NCI-H2196 (cell line): ENCODE measurements at regions not wholly inside any gene's neighbourhood (a gene's known extent, or its start where the extent isn't known, plus 50 kb on each side); places are given as distances from the start of the nearest gene placed in this dataset.

Source experiments
- DNase-seq: peaks from one replicate; lab custom pipeline; 2025; ENCODE audit not compliant: unreplicated experiment; lab: John Stamatoyannopoulos, UW

DNA sequence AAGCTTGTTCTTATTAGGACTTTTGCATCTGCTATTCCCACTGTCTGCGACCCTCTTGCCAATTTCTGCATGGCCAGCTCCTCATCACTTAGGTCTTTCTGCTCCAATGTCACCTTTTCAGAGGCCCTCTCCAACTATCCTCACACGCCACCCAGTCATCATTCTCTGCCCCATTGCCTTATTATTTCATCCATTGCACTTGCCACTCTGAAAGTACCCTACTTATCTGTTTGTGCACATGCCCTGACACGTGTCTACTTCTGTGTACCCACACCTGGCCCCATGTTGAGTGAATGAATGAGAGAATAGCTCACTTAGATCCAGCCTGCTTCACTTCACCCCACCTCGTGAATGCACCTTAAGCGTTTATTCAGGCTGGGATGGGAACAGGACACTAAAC is 218.7 kb upstream of the TBX3 start:
- DNase-seq, result no peak

DNA sequence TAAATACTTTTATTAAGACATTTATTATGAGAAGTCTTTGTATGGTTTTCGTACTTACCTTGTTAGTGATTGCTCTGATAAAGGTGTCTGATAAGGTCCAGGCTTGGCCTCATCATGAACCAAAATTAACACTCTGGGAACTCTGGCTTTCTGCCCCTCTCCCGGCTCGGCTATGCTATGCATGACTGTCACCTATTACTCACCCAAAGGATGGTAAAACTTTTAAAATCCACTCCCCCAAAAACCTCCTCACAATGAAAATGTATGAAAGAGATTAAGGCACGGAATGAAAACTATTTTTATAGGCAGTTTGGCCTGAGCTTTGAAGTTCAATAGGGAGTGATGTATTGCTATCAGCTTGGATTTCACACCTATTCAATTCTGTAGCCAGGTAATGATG is 217.3 kb upstream of the TBX3 start:
- no peak for DNase-seq

DNA sequence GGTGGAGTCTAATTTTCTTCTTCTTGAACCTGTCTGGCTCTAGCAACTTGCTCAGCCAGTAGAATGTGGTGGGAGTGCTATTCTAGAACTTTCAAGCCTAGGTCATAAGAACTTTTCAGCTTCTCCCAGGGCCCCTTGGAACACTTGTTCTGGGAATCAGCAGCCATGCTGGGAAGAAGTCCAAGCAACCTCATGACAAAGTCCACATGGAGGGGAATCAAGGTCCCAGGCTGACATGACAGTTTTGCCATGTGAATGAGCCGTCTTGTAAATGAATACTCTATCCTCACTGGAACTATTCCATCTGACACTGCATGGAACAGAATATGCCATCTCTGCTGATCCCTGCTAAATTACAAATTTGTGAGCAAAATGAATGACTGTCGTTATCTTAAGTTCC is 214.2 kb upstream of the TBX3 start:
- DNase-seq, result no peak

DNA sequence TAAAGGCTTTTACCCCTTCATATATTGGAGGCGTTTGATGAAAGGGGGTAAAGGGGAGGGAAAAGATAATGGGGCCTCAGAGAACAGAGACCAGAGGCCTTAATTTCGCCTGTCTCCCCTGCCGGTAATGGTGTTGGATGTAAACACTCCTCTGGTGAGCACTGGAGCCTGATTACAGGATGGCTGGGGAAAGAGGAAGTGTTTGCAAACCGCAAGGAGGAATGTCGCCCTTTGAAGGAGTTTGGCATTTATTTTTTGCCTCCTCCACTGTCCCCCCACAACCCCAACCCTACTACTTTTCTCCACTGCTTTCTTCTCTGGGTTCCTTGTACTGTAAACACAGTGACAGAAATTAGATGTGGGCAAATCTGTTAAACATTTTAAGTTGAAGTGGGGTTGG is 211.9 kb upstream of the TBX3 start:
- DNase-seq, result no peak

- no peak for DNase-seq
These were observed 211.1 kb upstream of the TBX3 start for GRCh38 chr12:114895081-114895480.

- no peak for DNase-seq
These were observed 210.1 kb upstream of the TBX3 start for GRCh38 chr12:114894076-114894475.

DNA sequence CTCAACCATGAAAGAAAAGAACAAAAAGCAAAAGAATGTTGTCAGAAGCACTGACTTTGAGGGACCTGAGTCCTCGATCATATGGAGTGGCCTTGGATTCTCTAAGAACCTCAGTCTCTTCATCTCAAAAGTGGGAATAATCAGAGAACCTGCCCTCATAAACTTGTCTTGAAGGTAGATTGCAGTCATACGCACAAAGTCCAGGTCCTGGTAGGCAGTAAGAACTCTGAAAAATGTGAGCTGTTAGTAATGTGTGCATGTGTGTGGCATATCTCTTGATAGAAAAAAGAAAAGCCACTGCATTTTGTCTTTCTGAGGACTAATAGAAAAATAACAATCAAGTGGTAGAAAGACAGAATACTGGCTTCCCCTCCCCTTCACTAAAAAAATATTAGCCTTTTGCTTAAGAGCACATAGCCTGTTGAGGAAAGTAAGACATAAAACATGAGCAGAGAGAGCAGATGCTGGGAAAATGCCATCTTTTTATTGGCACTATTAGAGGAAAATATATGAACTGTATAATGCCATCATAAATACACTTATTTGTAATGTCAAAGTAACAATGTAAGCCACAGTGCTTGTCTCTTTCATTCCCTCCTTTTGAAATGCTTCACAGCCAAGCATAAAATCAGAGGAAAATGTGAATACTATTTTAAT is 205.1 kb upstream of the TBX3 start:
- DNase-seq, result no peak

- no peak for DNase-seq
These were observed 204.5 kb upstream of the TBX3 start for GRCh38 chr12:114888448-114888847.

DNA sequence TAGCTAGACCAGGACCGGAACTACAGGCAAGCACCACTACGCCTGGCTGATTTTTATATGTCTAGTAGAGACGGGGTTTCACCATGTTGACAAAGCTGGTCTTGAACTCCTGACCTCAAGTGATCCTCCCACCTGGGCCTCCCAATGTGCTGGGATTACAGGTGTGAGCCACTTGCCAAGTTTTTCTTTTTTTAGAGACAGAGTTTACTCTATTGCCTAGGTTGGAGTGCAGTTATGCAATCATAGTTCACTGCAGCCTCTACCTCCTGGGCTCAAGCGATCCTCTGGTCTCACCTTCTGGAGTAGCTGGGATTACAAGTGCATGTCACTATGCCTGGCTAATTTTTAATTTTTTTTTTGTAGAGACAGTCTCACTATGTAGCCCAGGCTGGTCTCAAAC is 201.5 kb upstream of the TBX3 start:
- DNase-seq, result no peak

GRCh38 chr12:114884575-114884974 is 200.6 kb upstream of the TBX3 start:
- no peak for DNase-seq

- DNase-seq, result no peak
These were observed 198.1 kb upstream of the TBX3 start for GRCh38 chr12:114882083-114882482.

DNA sequence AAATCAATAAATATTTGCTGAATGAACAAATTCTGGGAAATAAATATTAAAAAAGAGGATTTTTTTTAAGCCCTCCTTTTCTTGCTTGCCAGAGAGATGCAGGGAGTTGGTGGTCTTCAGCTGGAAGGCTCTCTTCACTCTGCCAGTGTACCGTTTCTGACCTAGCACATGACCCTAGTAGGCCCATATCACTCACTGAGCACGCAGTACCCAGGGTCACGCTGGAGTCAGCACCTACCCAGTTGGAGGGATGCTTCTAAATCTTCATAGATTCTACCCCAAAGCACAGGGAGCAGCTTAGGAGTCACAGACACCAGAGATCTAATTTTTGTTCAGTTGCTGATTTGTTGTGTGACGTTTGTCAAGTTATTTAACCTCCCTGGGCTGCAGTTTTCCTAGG is 195.4 kb upstream of the TBX3 start:
- DNase-seq, result no peak

- DNase-seq, result no peak
These were observed 194.8 kb upstream of the TBX3 start for GRCh38 chr12:114878781-114879180.

GRCh38 chr12:114876968-114877680 is 193.1 kb upstream of the TBX3 start:
- DNase-seq, result no peak

DNA sequence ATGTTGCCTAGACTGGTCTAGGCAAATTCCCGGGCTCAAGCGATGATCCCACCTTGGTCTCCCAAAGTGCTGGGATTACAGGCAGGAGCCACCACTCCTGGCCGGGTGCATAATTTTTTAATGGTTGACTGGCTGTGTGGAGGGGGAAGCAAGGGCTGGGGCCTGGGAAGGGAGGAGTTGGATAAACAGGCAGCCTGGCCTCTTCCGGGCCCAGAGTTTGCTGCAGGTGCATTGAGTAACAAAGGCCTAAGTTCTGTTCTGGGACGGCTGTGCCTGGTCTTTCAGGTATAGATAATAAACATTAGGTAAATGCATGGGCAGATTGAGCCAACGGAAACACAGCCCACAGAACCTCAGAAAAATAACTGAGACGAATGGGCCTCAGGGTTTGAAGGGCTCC is 191.3 kb upstream of the TBX3 start:
- no peak for DNase-seq

- DNase-seq, result no peak
These were observed 189.7 kb upstream of the TBX3 start for GRCh38 chr12:114873656-114874055.

- no peak for DNase-seq
These were observed 185.2 kb upstream of the TBX3 start for GRCh38 chr12:114868995-114869834.

DNA sequence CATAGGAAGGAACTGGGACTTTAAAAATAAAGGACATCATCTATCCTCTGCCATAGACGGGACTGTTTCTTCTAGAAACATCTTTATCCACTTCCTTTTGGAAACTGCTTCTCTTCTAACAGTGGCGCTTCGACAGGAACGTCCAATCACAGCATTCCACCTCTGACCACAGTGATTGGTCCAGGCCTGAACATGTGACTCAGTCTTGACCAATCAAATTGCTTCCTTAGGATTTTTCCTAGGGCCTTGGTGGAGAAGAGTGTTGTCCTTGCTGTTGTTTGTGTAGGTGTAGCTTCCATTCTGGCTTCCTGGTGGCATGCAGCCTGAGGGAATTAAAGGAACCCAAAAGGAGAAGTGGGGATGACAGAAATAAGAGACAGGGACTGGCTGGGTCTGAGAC is 182.4 kb upstream of the TBX3 start:
- DNase-seq, result no peak

DNA sequence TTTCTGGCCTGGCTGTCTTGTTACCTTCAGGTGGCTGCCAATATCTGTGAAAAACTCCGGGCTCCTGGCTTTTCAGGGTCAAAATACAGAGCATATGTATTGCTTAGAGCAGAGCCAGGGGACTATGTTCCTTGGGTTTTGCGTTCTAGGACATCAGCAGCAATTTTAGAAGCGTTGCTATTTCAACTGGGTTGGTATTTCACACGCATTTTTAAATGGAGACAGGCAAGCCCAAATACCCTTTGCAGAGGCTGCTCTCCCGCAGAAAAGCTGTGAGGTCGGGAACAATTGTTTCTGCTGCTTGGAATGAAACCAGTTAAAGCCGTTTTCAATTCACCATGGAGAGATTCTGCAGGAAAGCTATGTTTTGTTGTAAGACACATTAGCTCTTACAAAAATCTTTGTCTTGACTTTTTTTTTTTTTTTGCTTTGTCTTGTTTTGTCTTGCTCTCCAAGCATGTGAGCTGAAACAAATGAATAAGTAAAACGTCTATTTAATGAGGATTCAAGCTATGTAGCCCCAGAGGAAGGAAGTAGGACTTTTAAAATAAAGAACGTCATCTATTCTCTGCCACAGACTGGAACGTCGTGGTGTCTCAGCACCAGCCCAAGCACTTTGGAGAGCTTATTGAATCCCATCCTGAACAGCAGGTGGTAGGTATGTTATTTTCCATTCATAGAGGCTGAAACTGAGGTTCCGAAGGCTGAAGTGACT is 181.0 kb upstream of the TBX3 start:
- no peak for DNase-seq

GRCh38 chr12:114863911-114864310 is 179.9 kb upstream of the TBX3 start:
- DNase-seq, result no peak

GRCh38 chr12:114860969-114861368 is 177.0 kb upstream of the TBX3 start:
- no peak for DNase-seq
